ENCODE measurements at regions not wholly inside any gene's neighbourhood (a gene's known extent, or its start where the extent isn't known, plus 50 kb on each side); places are given as distances from the start of the nearest gene placed in this dataset.
"Not testable (repeated sequence)": the region's sequence is repeated elsewhere in the genome, so short reads cannot be mapped to it uniquely, and the experiment has no call there.

GRCh38 chr4:27429364-27429871 is 568.8 kb downstream of the STIM2 start:
- no peaks in the 10 kb centered on the region for H3K36me3 Mint-ChIP-seq (ENCODE audit: insufficient read depth)
- no peak for DNase-seq (ENCODE audit: low spot score in 2 of 2)
- ATAC-seq (replicated peaks; ENCODE audit: extremely low read depth, poor library complexity, severe bottlenecking), result no peak
- H3K27me3 Mint-ChIP-seq, result no peaks in the 10 kb centered on the region
- H3K4me1 Mint-ChIP-seq, result no peaks in the 10 kb centered on the region
- peaks cover 14% of the 10 kb centered on the region for H3K9me3 Mint-ChIP-seq
- no peak overlapping the region for H3K4me3 Mint-ChIP-seq
- no peak overlapping the region for H3K27ac Mint-ChIP-seq (ENCODE audit: low read depth)

- ATAC-seq (replicated peaks; ENCODE audit: extremely low read depth, poor library complexity, severe bottlenecking) (no peak), DNase-seq (ENCODE audit: low spot score in 2 of 2) (no peak)
- H3K36me3 Mint-ChIP-seq (ENCODE audit: insufficient read depth), result no peaks in the 10 kb centered on the region
- peaks cover 18% of the 10 kb centered on the region for H3K9me3 Mint-ChIP-seq
- no peaks in the 10 kb centered on the region for H3K4me1 Mint-ChIP-seq
- no peak overlapping the region for H3K4me3 Mint-ChIP-seq
- no peaks in the 10 kb centered on the region for H3K27me3 Mint-ChIP-seq
- H3K27ac Mint-ChIP-seq (ENCODE audit: low read depth), result no peak overlapping the region
Measured at GRCh38 chr4:27442146-27442545, 581.5 kb downstream of the STIM2 start.

- ATAC-seq (replicated peaks; ENCODE audit: extremely low read depth, poor library complexity, severe bottlenecking); H3K27ac Mint-ChIP-seq (ENCODE audit: low read depth); H3K36me3 Mint-ChIP-seq (ENCODE audit: insufficient read depth); H3K4me3 Mint-ChIP-seq; H3K4me1 Mint-ChIP-seq; H3K27me3 Mint-ChIP-seq; DNase-seq (ENCODE audit: low spot score in 2 of 2): not testable (repeated sequence)
- H3K9me3 Mint-ChIP-seq, result peaks cover 18% of the 10 kb centered on the region
Measured at GRCh38 chr4:27442661-27443060, 582.0 kb downstream of the STIM2 start.

- no peaks in the 10 kb centered on the region for H3K36me3 Mint-ChIP-seq (ENCODE audit: insufficient read depth)
- no peaks in the 10 kb centered on the region for H3K27me3 Mint-ChIP-seq
- H3K9me3 Mint-ChIP-seq, result peaks cover 13% of the 10 kb centered on the region
- H3K4me3 Mint-ChIP-seq, result no peak overlapping the region
- DNase-seq (ENCODE audit: low spot score in 2 of 2) (no peak), ATAC-seq (replicated peaks; ENCODE audit: extremely low read depth, poor library complexity, severe bottlenecking) (no peak)
- no peak overlapping the region for H3K27ac Mint-ChIP-seq (ENCODE audit: low read depth)
- no peaks in the 10 kb centered on the region for H3K4me1 Mint-ChIP-seq
Measured at GRCh38 chr4:27463816-27464215, 603.2 kb downstream of the STIM2 start.

GRCh38 chr4:27467351-27467750 is 606.7 kb downstream of the STIM2 start:
- Mint-ChIP-seq H3K4me3 (no peak overlapping the region), H3K4me1 (no peaks in the 10 kb centered on the region), H3K27ac (ENCODE audit: low read depth) (no peak overlapping the region), H3K36me3 (ENCODE audit: insufficient read depth) (no peaks in the 10 kb centered on the region), H3K9me3 (peaks cover 23% of the 10 kb centered on the region), H3K27me3 (no peaks in the 10 kb centered on the region)
- DNase-seq (ENCODE audit: low spot score in 2 of 2) (no peak), ATAC-seq (replicated peaks; ENCODE audit: extremely low read depth, poor library complexity, severe bottlenecking) (no peak)

GRCh38 chr4:27472364-27472763 is 611.7 kb downstream of the STIM2 start:
- no peaks in the 10 kb centered on the region for H3K27me3 Mint-ChIP-seq
- no peak overlapping the region for H3K27ac Mint-ChIP-seq (ENCODE audit: low read depth)
- DNase-seq (ENCODE audit: low spot score in 2 of 2), result no peak
- H3K4me1 Mint-ChIP-seq, result no peaks in the 10 kb centered on the region
- H3K4me3 Mint-ChIP-seq, result no peak overlapping the region
- no peak for ATAC-seq (replicated peaks; ENCODE audit: extremely low read depth, poor library complexity, severe bottlenecking)
- H3K9me3 Mint-ChIP-seq, result peaks cover 13% of the 10 kb centered on the region
- no peaks in the 10 kb centered on the region for H3K36me3 Mint-ChIP-seq (ENCODE audit: insufficient read depth)

GRCh38 chr4:27474691-27475090 is 614.0 kb downstream of the STIM2 start:
- Mint-ChIP-seq H3K4me3 (no peak overlapping the region), H3K9me3 (peaks cover 16% of the 10 kb centered on the region), H3K27me3 (no peaks in the 10 kb centered on the region), H3K36me3 (ENCODE audit: insufficient read depth) (no peaks in the 10 kb centered on the region), H3K4me1 (no peaks in the 10 kb centered on the region), H3K27ac (ENCODE audit: low read depth) (no peak overlapping the region)
- DNase-seq (ENCODE audit: low spot score in 2 of 2) (no peak), ATAC-seq (replicated peaks; ENCODE audit: extremely low read depth, poor library complexity, severe bottlenecking) (no peak)

- Mint-ChIP-seq H3K4me1 (no peaks in the 10 kb centered on the region), H3K9me3 (peaks cover 6% of the 10 kb centered on the region), H3K27me3 (no peaks in the 10 kb centered on the region), H3K27ac (ENCODE audit: low read depth) (no peak overlapping the region), H3K36me3 (ENCODE audit: insufficient read depth) (no peaks in the 10 kb centered on the region), H3K4me3 (no peak overlapping the region)
- DNase-seq (ENCODE audit: low spot score in 2 of 2) (no peak), ATAC-seq (replicated peaks; ENCODE audit: extremely low read depth, poor library complexity, severe bottlenecking) (no peak)
Measured at GRCh38 chr4:27484216-27484615, 623.6 kb downstream of the STIM2 start.

- DNase-seq (ENCODE audit: low spot score in 2 of 2), result no peak
- Mint-ChIP-seq H3K4me1 (no peaks in the 10 kb centered on the region), H3K36me3 (ENCODE audit: insufficient read depth) (no peaks in the 10 kb centered on the region), H3K27ac (ENCODE audit: low read depth) (no peak overlapping the region), H3K4me3 (no peak overlapping the region), H3K9me3 (peaks cover 11% of the 10 kb centered on the region), H3K27me3 (no peaks in the 10 kb centered on the region)
- no peak for ATAC-seq (replicated peaks; ENCODE audit: extremely low read depth, poor library complexity, severe bottlenecking)
Measured at GRCh38 chr4:27490315-27490714, 629.7 kb downstream of the STIM2 start.

- Mint-ChIP-seq H3K4me3 (no peak overlapping the region), H3K27me3 (no peaks in the 10 kb centered on the region), H3K27ac (ENCODE audit: low read depth) (no peak overlapping the region), H3K36me3 (ENCODE audit: insufficient read depth) (no peaks in the 10 kb centered on the region), H3K9me3 (peaks cover 7% of the 10 kb centered on the region), H3K4me1 (no peaks in the 10 kb centered on the region)
- DNase-seq (ENCODE audit: low spot score in 2 of 2), result no peak
- ATAC-seq (replicated peaks; ENCODE audit: extremely low read depth, poor library complexity, severe bottlenecking), result no peak
Measured at GRCh38 chr4:27490766-27491165, 630.1 kb downstream of the STIM2 start.

- ATAC-seq (replicated peaks; ENCODE audit: extremely low read depth, poor library complexity, severe bottlenecking) (no peak), DNase-seq (ENCODE audit: low spot score in 2 of 2) (no peak)
- Mint-ChIP-seq H3K4me1 (no peaks in the 10 kb centered on the region), H3K9me3 (peaks cover 10% of the 10 kb centered on the region), H3K27me3 (no peaks in the 10 kb centered on the region), H3K4me3 (no peak overlapping the region), H3K36me3 (ENCODE audit: insufficient read depth) (no peaks in the 10 kb centered on the region), H3K27ac (ENCODE audit: low read depth) (no peak overlapping the region)
Measured at GRCh38 chr4:27506401-27506800, 645.8 kb downstream of the STIM2 start.

GRCh38 chr4:27514711-27515110 is 654.1 kb downstream of the STIM2 start:
- DNase-seq (ENCODE audit: low spot score in 2 of 2) (no peak), ATAC-seq (replicated peaks; ENCODE audit: extremely low read depth, poor library complexity, severe bottlenecking) (no peak)
- no peak overlapping the region for H3K4me3 Mint-ChIP-seq
- H3K27ac Mint-ChIP-seq (ENCODE audit: low read depth), result no peak overlapping the region
- no peaks in the 10 kb centered on the region for H3K4me1 Mint-ChIP-seq
- peaks cover 20% of the 10 kb centered on the region for H3K9me3 Mint-ChIP-seq
- no peaks in the 10 kb centered on the region for H3K36me3 Mint-ChIP-seq (ENCODE audit: insufficient read depth)
- H3K27me3 Mint-ChIP-seq, result no peaks in the 10 kb centered on the region

GRCh38 chr4:27515140-27515539 is 654.5 kb downstream of the STIM2 start:
- no peak overlapping the region for H3K4me3 Mint-ChIP-seq
- H3K4me1 Mint-ChIP-seq, result no peaks in the 10 kb centered on the region
- ATAC-seq (replicated peaks; ENCODE audit: extremely low read depth, poor library complexity, severe bottlenecking), result no peak
- no peak overlapping the region for H3K27ac Mint-ChIP-seq (ENCODE audit: low read depth)
- H3K36me3 Mint-ChIP-seq (ENCODE audit: insufficient read depth), result no peaks in the 10 kb centered on the region
- H3K27me3 Mint-ChIP-seq, result no peaks in the 10 kb centered on the region
- peaks cover 18% of the 10 kb centered on the region for H3K9me3 Mint-ChIP-seq
- DNase-seq (ENCODE audit: low spot score in 2 of 2), result no peak

- Mint-ChIP-seq H3K36me3 (ENCODE audit: insufficient read depth) (no peaks in the 10 kb centered on the region), H3K9me3 (peaks cover 13% of the 10 kb centered on the region), H3K27ac (ENCODE audit: low read depth) (no peak overlapping the region), H3K4me1 (no peaks in the 10 kb centered on the region), H3K4me3 (no peak overlapping the region), H3K27me3 (no peaks in the 10 kb centered on the region)
- DNase-seq (ENCODE audit: low spot score in 2 of 2), result no peak
- no peak for ATAC-seq (replicated peaks; ENCODE audit: extremely low read depth, poor library complexity, severe bottlenecking)
Measured at GRCh38 chr4:27518876-27519275, 658.2 kb downstream of the STIM2 start.
